SK-N-SH (cell line): ENCODE measurements at regions not wholly inside any gene's neighbourhood (a gene's known extent, or its start where the extent isn't known, plus 50 kb on each side); places are given as distances from the start of the nearest gene placed in this dataset.
A peak's percentile ranks its signal among the peaks of the same experiment; 100 is the strongest.

Experiments
- CTCF ChIA-PET: fragments of 300-600, 350-600 bp; formaldehyde crosslinking; extraction: SDS; loops from one replicate; lab custom pipeline; 2021; lab: Yijun Ruan, JAX
- POLR2A ChIA-PET: fragments of 350-600 bp; sonication (Branson Sonifier 250); formaldehyde crosslinking; extraction: SDS; loops from one replicate; lab custom pipeline; 2020; ENCODE audit warnings: antibody characterized with exemption, inconsistent platforms; lab: Yijun Ruan, JAX
- DNase-seq: peaks from one replicate; pipeline ENCODE4 v3.0.0; 2012
- H2AFZ ChIP-seq: fragments of 200-600 bp; sonication (generic); 2 replicates; pipeline ENCODE4 v1.8.1; 2016; ENCODE audit warnings: antibody characterized with exemption, mild to moderate bottlenecking, low read depth
- H3F3A ChIP-seq: fragments of 200-600 bp; sonication (generic); replicated peaks from 2 replicates; pipeline ENCODE3; 2016; ENCODE audit warnings: antibody characterized with exemption, mild to moderate bottlenecking; ENCODE audit not compliant: insufficient read depth
- H3K27ac ChIP-seq, 2 experiments: fragments of 200-500 bp in 1 of 2; fragments of 200-600 bp in 1 of 2; sonication (Bioruptor generic) in 1 of 2; sonication (generic), shearing (Covaris generic) in 1 of 2; 2 replicates each; pipeline versions ENCODE4 v1.5.1 to v1.6.1; 2014 to 2016; ENCODE audit warnings: low read depth in 2 of 2, inconsistent platforms in 1 of 2, low read length in 1 of 2, mild to moderate bottlenecking in 1 of 2, mixed read lengths in 1 of 2
- H3K27me3 ChIP-seq: fragments of 200-600 bp; sonication (generic), shearing (Covaris generic); 2 replicates; pipeline ENCODE4 v1.6.1; 2016; ENCODE audit warnings: mixed run types; ENCODE audit not compliant: insufficient read depth
- H3K36me3 ChIP-seq, 2 experiments: fragments of 200-500 bp in 1 of 2; fragments of 200-600 bp in 1 of 2; sonication (Bioruptor generic) in 1 of 2; sonication (generic) in 1 of 2; replicated peaks in 1 of 2; 2 replicates each; pipeline versions ENCODE3 to v1.5.1; 2014 to 2016; ENCODE audit warnings: low read length in 1 of 2, mild to moderate bottlenecking in 1 of 2; ENCODE audit not compliant: insufficient read depth in 2 of 2, control insufficient read depth in 1 of 2
- H3K4me1 ChIP-seq, 2 experiments: fragments of 200-500 bp in 1 of 2; fragments of 200-600 bp in 1 of 2; sonication (Bioruptor generic) in 1 of 2; sonication (generic), shearing (Covaris generic) in 1 of 2; 2 replicates each; pipeline versions ENCODE4 v1.5.1 to v1.6.1; 2014 to 2016; ENCODE audit warnings: low read depth in 1 of 2, low read length in 1 of 2, mixed run types in 1 of 2; ENCODE audit not compliant: insufficient read depth in 2 of 2, control insufficient read depth in 1 of 2
- H3K4me2 ChIP-seq: fragments of 200-600 bp; sonication (generic), shearing (Covaris generic); 2 replicates; pipeline ENCODE4 v1.6.1; 2017; ENCODE audit warnings: mixed run types
- H3K4me3 ChIP-seq, 2 experiments: fragments of 200-500 bp in 1 of 2; fragments of 200-600 bp in 1 of 2; sonication (Bioruptor generic) in 1 of 2; sonication (generic), shearing (Covaris generic) in 1 of 2; 2 replicates each; pipeline versions ENCODE4 v1.5.1 to v1.8.1; 2014 to 2016; ENCODE audit warnings: low read depth in 2 of 2, inconsistent platforms in 1 of 2, low read length in 1 of 2, mild to moderate bottlenecking in 1 of 2, mixed read lengths in 1 of 2, moderate library complexity in 1 of 2
- H3K79me2 ChIP-seq: fragments of 200-600 bp; sonication (generic); 2 replicates; pipeline ENCODE4 v1.8.1; 2017; ENCODE audit warnings: mild to moderate bottlenecking; ENCODE audit not compliant: insufficient read depth
- H3K9ac ChIP-seq: fragments of 200-600 bp; sonication (generic); 2 replicates; pipeline ENCODE4 v1.6.1; 2017; ENCODE audit warnings: mixed run types
- H3K9me2 ChIP-seq: fragments of 200-600 bp; sonication (generic); 2 replicates; pipeline ENCODE4 v1.6.1; 2017; ENCODE audit warnings: mixed run types
- H3K9me3 ChIP-seq: fragments of 200-600 bp; sonication (generic); 2 replicates; pipeline ENCODE4 v1.6.1; 2017; ENCODE audit warnings: mixed run types, mild to moderate bottlenecking, moderate library complexity
- H4K20me1 ChIP-seq: fragments of 200-600 bp; sonication (generic); 2 replicates; pipeline ENCODE4 v1.6.1; 2017; ENCODE audit warnings: mild to moderate bottlenecking, mixed run types; ENCODE audit not compliant: insufficient read depth
- EZH2phosphoT487 ChIP-seq: fragments of 200-600 bp; sonication (generic); IDR thresholded peaks from 2 replicates; pipeline ENCODE4 v1.6.1; 2017; ENCODE audit warnings: low read depth, mixed run types, mild to moderate bottlenecking, antibody characterized with exemption, moderate library complexity, borderline replicate concordance
- GATA2 ChIP-seq: sonication (generic); formaldehyde crosslinking; IDR thresholded peaks from 2 replicates; pipeline ENCODE4 v1.5.0; 2020; ENCODE audit warnings: mild to moderate bottlenecking, missing genetic modification reagents
- NRF1 ChIP-seq: IDR thresholded peaks from 2 replicates; pipeline ENCODE4 v1.6.1; 2012; ENCODE audit warnings: low read depth, mild to moderate bottlenecking, low read length
- POLR2AphosphoS5 ChIP-seq: IDR thresholded peaks from 2 replicates; pipeline ENCODE4 v1.6.1; 2012; ENCODE audit warnings: low read depth, low read length
- RAD21 ChIP-seq: IDR thresholded peaks from 2 replicates; pipeline ENCODE4 v1.6.1; 2012; ENCODE audit warnings: mild to moderate bottlenecking, low read length
- SIN3A ChIP-seq: IDR thresholded peaks from 2 replicates; pipeline ENCODE4 v1.6.1; 2012; ENCODE audit warnings: low read depth, mild to moderate bottlenecking, low read length, moderate library complexity, borderline replicate concordance
- SMC3 ChIP-seq: IDR thresholded peaks from 2 replicates; pipeline ENCODE4 v1.6.1; 2012; ENCODE audit warnings: low read depth, low read length, improper control_type of control experiment
- WGBS: methylation state at CpG from one replicate; pipeline ENCODE4 v1.1.6; 2017; ENCODE audit warnings: low lambda C conversion rate; 5-methylcytosine and 5-hydroxymethylcytosine counted together
- TF ChIP-seq, protein P1 (sequence below): fragments of 200-600 bp; sonication (generic); IDR thresholded peaks from 2 replicates; pipeline ENCODE4 v1.6.1; 2017; ENCODE audit warnings: antibody characterized with exemption, mild to moderate bottlenecking, moderate library complexity
- TF ChIP-seq, protein P2 (sequence below): IDR thresholded peaks from 2 replicates; pipeline ENCODE4 v1.4.0; 2012; ENCODE audit warnings: low read depth
- TF ChIP-seq, protein P3 (sequence below): fragments of 150-350 bp; IDR thresholded peaks from 2 replicates; pipeline ENCODE4 v1.6.1; 2017; ENCODE audit warnings: antibody characterized with exemption, low read length, low read depth, borderline replicate concordance
- TF ChIP-seq, protein P4 (sequence below): IDR thresholded peaks from 2 replicates; pipeline ENCODE4; 2012
- TF ChIP-seq, protein P5 (sequence below): IDR thresholded peaks from 2 replicates; pipeline ENCODE4 v1.6.1; 2012; ENCODE audit warnings: mild to moderate bottlenecking, low read depth, low read length, moderate library complexity

DNA sequence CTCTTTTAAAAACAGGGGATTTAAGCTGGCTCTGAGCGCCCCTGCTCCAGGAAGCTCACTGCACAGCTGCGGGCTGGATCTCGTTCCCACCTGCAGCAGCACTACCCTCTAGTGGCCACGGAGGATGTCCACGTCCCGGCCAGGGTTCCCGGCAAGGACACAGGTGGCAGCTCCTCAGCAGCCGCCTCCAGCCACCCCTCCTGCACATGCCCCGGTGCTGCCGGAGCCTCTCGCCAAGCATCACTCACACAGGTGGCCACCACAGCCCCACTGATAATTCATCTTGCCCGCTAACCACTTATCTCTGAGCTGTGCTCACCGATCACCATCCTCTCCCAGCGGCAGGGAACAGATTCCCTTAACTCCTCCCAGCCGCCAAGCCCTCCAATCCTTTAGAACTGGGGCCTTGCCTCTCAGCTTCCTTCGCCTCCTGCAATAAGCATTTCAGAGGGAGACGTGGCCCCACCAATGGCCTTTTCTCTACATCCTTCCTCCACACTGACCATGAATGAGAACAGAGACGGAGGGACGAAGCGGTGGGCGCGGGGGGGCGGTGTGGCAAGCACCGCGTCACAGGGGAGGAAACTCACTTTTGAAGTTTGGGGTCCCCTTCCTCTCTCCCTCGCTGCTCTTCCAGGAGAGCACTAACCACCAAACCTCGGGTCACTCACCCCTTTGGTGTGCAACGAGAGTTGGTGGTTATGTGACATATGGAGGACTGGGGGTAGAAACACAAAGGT, 222.1 kb downstream of the RBFOX3 start:
- DNase-seq, result peak; percentile 95
- H3K9me3 ChIP-seq, result no peaks in the 10 kb centered on the region
- H3K4me3 ChIP-seq, result no peak overlapping the region; a peak in 1 of 4 replicates
- H3K9me2 ChIP-seq, result no peaks in the 10 kb centered on the region
- no peak overlapping the region for H3K4me2 ChIP-seq
- WGBS, result 19% methylated on average over 28 of the region's 28 CpGs
- H3F3A ChIP-seq, result no peaks in the 10 kb centered on the region
- TF ChIP-seq RAD21 (peak; percentile 91), SIN3A (no peak), SMC3 (peak; percentile 80), GATA2 (CRISPR knock-in tag) (no peak), NRF1 (peak; percentile 3; the same call in 1 of the 2 replicates)
- TF ChIP-seq, protein P1, sequence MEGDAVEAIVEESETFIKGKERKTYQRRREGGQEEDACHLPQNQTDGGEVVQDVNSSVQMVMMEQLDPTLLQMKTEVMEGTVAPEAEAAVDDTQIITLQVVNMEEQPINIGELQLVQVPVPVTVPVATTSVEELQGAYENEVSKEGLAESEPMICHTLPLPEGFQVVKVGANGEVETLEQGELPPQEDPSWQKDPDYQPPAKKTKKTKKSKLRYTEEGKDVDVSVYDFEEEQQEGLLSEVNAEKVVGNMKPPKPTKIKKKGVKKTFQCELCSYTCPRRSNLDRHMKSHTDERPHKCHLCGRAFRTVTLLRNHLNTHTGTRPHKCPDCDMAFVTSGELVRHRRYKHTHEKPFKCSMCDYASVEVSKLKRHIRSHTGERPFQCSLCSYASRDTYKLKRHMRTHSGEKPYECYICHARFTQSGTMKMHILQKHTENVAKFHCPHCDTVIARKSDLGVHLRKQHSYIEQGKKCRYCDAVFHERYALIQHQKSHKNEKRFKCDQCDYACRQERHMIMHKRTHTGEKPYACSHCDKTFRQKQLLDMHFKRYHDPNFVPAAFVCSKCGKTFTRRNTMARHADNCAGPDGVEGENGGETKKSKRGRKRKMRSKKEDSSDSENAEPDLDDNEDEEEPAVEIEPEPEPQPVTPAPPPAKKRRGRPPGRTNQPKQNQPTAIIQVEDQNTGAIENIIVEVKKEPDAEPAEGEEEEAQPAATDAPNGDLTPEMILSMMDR, result peak; percentile 72
- TF ChIP-seq, all 33 proteins: peak for 4
- no peaks in the 10 kb centered on the region for H4K20me1 ChIP-seq
- ChIA-PET CTCF (interaction anchor here (0.6 to 23.4 kb wide), 86 partner anchors 10 to 536 kb away, joined by 3 to 1340 read pairs (median 5); partner anchors contain the start of gene ENGASE), POLR2A (interaction anchor here (0.9 kb wide), 1 partner anchor 10 kb away, joined by 3 read pairs; no protein-coding TSS in a partner anchor)
- H2AFZ ChIP-seq, result no peak overlapping the region
- no peaks in the 10 kb centered on the region; a peak in 1 of 4 replicates for H3K4me1 ChIP-seq
- peaks cover 49% of the 10 kb centered on the region for H3K27me3 ChIP-seq
- H3K36me3 ChIP-seq, result no peaks in the 10 kb centered on the region
- H3K27ac ChIP-seq, result no peak overlapping the region
- H3K9ac ChIP-seq, result no peak overlapping the region
- H3K79me2 ChIP-seq, result no peaks in the 10 kb centered on the region

DNA sequence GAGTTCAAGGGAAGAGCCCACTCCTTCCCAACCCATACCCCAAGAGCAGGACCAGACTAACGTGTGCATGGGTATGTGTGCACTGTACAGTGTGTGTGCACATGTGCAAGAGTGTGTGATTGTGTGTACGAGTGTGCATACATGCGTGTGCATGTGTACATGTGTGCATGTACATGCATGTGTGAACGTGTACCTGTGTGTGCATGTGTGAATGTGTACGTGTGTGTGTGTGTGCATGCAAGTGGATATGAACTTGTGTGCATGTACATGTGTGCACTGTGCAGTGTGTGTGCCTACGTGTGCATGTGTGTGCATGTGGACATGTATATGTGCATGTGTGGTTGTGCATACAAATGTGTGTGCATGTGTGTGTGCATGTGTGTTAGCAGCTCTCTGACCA, 223.1 kb downstream of the RBFOX3 start:
- no peak for DNase-seq
- CTCF ChIA-PET, result interaction anchor here (0.6 to 23.4 kb wide), 70 partner anchors 9 to 535 kb away, joined by 3 to 1340 read pairs (median 6); partner anchors contain the start of gene ENGASE
- no peaks in the 10 kb centered on the region for H3F3A ChIP-seq
- no peaks in the 10 kb centered on the region for H4K20me1 ChIP-seq
- no peaks in the 10 kb centered on the region for H3K9me2 ChIP-seq
- no peaks in the 10 kb centered on the region for H3K9me3 ChIP-seq
- H3K79me2 ChIP-seq, result no peaks in the 10 kb centered on the region
- POLR2A ChIA-PET, result no interaction called here
- H3K9ac ChIP-seq, result no peak overlapping the region
- 36% methylated on average over 6 of the region's 6 CpGs for WGBS
- no peaks in the 10 kb centered on the region; a peak in 1 of 4 replicates for H3K4me1 ChIP-seq
- no peak overlapping the region for H2AFZ ChIP-seq
- no peak overlapping the region for H3K27ac ChIP-seq
- no peak overlapping the region for H3K4me3 ChIP-seq
- TF ChIP-seq, protein P2, sequence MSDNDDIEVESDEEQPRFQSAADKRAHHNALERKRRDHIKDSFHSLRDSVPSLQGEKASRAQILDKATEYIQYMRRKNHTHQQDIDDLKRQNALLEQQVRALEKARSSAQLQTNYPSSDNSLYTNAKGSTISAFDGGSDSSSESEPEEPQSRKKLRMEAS, result no peak
- TF ChIP-seq EZH2phosphoT487, result no peak
- no peak for TF ChIP-seq SIN3A
- TF ChIP-seq, protein P3, sequence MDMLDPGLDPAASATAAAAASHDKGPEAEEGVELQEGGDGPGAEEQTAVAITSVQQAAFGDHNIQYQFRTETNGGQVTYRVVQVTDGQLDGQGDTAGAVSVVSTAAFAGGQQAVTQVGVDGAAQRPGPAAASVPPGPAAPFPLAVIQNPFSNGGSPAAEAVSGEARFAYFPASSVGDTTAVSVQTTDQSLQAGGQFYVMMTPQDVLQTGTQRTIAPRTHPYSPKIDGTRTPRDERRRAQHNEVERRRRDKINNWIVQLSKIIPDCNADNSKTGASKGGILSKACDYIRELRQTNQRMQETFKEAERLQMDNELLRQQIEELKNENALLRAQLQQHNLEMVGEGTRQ, result no peak
- TF ChIP-seq POLR2AphosphoS5, result no peak
- TF ChIP-seq SMC3, result no peak
- TF ChIP-seq, protein P4, sequence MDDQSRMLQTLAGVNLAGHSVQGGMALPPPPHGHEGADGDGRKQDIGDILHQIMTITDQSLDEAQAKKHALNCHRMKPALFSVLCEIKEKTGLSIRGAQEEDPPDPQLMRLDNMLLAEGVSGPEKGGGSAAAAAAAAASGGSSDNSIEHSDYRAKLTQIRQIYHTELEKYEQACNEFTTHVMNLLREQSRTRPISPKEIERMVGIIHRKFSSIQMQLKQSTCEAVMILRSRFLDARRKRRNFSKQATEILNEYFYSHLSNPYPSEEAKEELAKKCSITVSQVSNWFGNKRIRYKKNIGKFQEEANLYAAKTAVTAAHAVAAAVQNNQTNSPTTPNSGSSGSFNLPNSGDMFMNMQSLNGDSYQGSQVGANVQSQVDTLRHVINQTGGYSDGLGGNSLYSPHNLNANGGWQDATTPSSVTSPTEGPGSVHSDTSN, result no peak
- TF ChIP-seq, protein P5, sequence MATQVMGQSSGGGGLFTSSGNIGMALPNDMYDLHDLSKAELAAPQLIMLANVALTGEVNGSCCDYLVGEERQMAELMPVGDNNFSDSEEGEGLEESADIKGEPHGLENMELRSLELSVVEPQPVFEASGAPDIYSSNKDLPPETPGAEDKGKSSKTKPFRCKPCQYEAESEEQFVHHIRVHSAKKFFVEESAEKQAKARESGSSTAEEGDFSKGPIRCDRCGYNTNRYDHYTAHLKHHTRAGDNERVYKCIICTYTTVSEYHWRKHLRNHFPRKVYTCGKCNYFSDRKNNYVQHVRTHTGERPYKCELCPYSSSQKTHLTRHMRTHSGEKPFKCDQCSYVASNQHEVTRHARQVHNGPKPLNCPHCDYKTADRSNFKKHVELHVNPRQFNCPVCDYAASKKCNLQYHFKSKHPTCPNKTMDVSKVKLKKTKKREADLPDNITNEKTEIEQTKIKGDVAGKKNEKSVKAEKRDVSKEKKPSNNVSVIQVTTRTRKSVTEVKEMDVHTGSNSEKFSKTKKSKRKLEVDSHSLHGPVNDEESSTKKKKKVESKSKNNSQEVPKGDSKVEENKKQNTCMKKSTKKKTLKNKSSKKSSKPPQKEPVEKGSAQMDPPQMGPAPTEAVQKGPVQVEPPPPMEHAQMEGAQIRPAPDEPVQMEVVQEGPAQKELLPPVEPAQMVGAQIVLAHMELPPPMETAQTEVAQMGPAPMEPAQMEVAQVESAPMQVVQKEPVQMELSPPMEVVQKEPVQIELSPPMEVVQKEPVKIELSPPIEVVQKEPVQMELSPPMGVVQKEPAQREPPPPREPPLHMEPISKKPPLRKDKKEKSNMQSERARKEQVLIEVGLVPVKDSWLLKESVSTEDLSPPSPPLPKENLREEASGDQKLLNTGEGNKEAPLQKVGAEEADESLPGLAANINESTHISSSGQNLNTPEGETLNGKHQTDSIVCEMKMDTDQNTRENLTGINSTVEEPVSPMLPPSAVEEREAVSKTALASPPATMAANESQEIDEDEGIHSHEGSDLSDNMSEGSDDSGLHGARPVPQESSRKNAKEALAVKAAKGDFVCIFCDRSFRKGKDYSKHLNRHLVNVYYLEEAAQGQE, result no peak
- TF ChIP-seq, all 33 proteins: peak for 0
- peaks cover 49% of the 10 kb centered on the region for H3K27me3 ChIP-seq
- H3K4me2 ChIP-seq, result no peak overlapping the region
- no peaks in the 10 kb centered on the region for H3K36me3 ChIP-seq
